H7 (cell line): ENCODE measurements at regions not wholly inside any gene's neighbourhood (a gene's known extent, or its start where the extent isn't known, plus 50 kb on each side); places are given as distances from the start of the nearest gene placed in this dataset.

Experiments
- DNase-seq: peaks from one replicate; pipeline ENCODE4 v3.0.0; 2012
- H3K27me3 ChIP-seq: 2 replicates; pipeline ENCODE4 v1.6.0; 2011; ENCODE audit warnings: mild to moderate bottlenecking, low read length; ENCODE audit not compliant: control insufficient read depth, insufficient read depth
- H3K36me3 ChIP-seq: replicated peaks from 2 replicates; pipeline ENCODE4 v1.5.1; 2011; ENCODE audit warnings: low read length; ENCODE audit not compliant: control insufficient read depth, insufficient read depth
- H3K4me3 ChIP-seq: 2 replicates; pipeline ENCODE4 v1.5.1; 2011; ENCODE audit warnings: low read depth, mild to moderate bottlenecking, control low read depth, low read length, moderate library complexity; ENCODE audit not compliant: insufficient read depth

DNA sequence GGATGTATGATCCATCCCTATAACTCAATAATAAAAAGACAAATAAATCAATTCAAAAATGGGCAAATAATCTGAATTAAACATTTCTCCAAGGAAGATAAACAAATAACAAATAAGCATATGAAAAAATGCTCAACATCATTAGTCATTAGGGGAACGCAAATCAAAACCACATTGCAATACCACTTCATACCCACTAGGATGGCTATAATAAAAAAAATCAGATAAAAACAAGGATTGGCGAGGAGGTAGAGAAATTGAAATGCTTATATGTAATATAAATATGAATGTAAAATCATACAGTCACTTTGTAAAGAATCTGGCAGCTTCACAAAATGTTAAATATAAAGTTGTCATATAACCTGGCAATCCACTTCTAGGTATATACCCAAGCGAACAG is 52.3 kb upstream of the TBCA start:
- DNase-seq = no peak
- no peak overlapping the region for H3K4me3 ChIP-seq
- H3K36me3 ChIP-seq = no peaks in the 10 kb centered on the region
- H3K27me3 ChIP-seq = 0 out of 2 replicates have a peak, but pooled peaks cover 1% of the 10 kb centered on the region
